Colonic mucosa (tissue), 4 donors: ENCODE measurements at regions not wholly inside any gene's neighbourhood (a gene's known extent, or its start where the extent isn't known, plus 50 kb on each side); places are given as distances from the start of the nearest gene placed in this dataset.

Source experiments
- DNase-seq: peaks from one replicate; pipeline ENCODE4 v3.0.0-alpha.2; 2020
- H3K27ac ChIP-seq: fragments of 200-600 bp; one replicate; pipeline ENCODE4 v1.8.0; 2021
- H3K27me3 ChIP-seq: fragments of 200-600 bp; one replicate; pipeline ENCODE4 v1.8.0; 2021
- H3K36me3 ChIP-seq: fragments of 200-600 bp; one replicate; pipeline ENCODE4 v1.8.0; 2021
- H3K4me1 ChIP-seq: fragments of 200-600 bp; one replicate; pipeline ENCODE4 v1.8.0; 2021; ENCODE audit warnings: mild to moderate bottlenecking
- H3K4me3 ChIP-seq: fragments of 200-600 bp; one replicate; pipeline ENCODE4 v1.8.0; 2021
- H3K9ac ChIP-seq, 2 donors: one replicate each; pipeline ENCODE4 v1.7.0; 2013; ENCODE audit warnings: control low read depth in 2 of 2, low read depth in 2 of 2, low read length in 2 of 2
- H3K9me3 ChIP-seq: fragments of 200-600 bp; one replicate; pipeline ENCODE4 v1.8.0; 2021
- intact Hi-C: fragments of 100-400 bp; cut with DNase I; formaldehyde crosslinking; loops from one replicate; pipeline ENCODE4 v1.14.1; 2022
- TF ChIP-seq, protein P1 (sequence below): fragments of 200-600 bp; IDR thresholded peaks from one replicate; pipeline ENCODE4 v1.8.0; 2022; ENCODE audit warnings: antibody characterized with exemption, mild to moderate bottlenecking
- donor health status: healthy.
- donor health status: DM: no; HTN: no; CAD: no.
- donor health status: DM: no; HTN: no; CAD: no.

GRCh38 chr5:32501071-32502002 lies 56.8 kb upstream of the ZFR start:
- Histone ChIP-seq H3K27me3 (no peaks in the 10 kb centered on the region), H3K36me3 (no peaks in the 10 kb centered on the region), H3K4me3 (no peak overlapping the region), H3K4me1 (no peaks in the 10 kb centered on the region), H3K9ac (no peak overlapping the region), H3K27ac (no peak overlapping the region), H3K9me3 (no peaks in the 10 kb centered on the region)
- TF ChIP-seq, protein P1, sequence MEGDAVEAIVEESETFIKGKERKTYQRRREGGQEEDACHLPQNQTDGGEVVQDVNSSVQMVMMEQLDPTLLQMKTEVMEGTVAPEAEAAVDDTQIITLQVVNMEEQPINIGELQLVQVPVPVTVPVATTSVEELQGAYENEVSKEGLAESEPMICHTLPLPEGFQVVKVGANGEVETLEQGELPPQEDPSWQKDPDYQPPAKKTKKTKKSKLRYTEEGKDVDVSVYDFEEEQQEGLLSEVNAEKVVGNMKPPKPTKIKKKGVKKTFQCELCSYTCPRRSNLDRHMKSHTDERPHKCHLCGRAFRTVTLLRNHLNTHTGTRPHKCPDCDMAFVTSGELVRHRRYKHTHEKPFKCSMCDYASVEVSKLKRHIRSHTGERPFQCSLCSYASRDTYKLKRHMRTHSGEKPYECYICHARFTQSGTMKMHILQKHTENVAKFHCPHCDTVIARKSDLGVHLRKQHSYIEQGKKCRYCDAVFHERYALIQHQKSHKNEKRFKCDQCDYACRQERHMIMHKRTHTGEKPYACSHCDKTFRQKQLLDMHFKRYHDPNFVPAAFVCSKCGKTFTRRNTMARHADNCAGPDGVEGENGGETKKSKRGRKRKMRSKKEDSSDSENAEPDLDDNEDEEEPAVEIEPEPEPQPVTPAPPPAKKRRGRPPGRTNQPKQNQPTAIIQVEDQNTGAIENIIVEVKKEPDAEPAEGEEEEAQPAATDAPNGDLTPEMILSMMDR: no peak
- intact Hi-C loops: no loop called here
- no peak for DNase-seq

DNA sequence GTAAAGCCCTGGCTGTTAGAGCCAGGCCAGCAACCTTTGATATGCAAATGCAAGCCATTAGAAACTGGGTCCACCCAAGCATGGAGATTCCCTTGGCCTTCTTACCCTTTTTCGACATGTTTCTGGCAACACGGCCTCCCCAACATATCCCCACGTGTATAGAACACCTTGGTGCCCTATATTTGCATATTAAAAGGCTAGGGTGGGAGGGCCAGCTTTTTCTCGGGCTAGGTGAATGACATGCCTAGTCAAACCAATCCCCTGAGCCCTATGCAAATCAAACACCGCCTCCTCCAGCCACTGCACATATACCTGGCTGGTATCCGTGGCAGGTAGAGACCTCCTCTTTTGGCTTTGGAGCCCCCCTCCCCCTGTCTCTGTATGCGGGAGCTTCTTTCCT lies 55.6 kb upstream of the ZFR start:
- intact Hi-C loops: no loop called here
- no peaks in the 10 kb centered on the region for H3K27me3 ChIP-seq
- H3K36me3 ChIP-seq: no peaks in the 10 kb centered on the region
- TF ChIP-seq, protein P1: no peak
- H3K27ac ChIP-seq: no peak overlapping the region
- no peak overlapping the region for H3K9ac ChIP-seq
- H3K9me3 ChIP-seq: no peaks in the 10 kb centered on the region
- H3K4me1 ChIP-seq: no peaks in the 10 kb centered on the region
- H3K4me3 ChIP-seq: no peak overlapping the region
- DNase-seq: no peak

GRCh38 chr5:32499261-32499660 lies 54.7 kb upstream of the ZFR start:
- TF ChIP-seq, protein P1: no peak
- H3K4me3 ChIP-seq: no peak overlapping the region
- DNase-seq: no peak
- intact Hi-C loops: no loop called here
- no peak overlapping the region for H3K27ac ChIP-seq
- H3K36me3 ChIP-seq: no peaks in the 10 kb centered on the region
- H3K27me3 ChIP-seq: no peaks in the 10 kb centered on the region
- H3K9me3 ChIP-seq: no peaks in the 10 kb centered on the region
- no peaks in the 10 kb centered on the region for H3K4me1 ChIP-seq
- no peak overlapping the region for H3K9ac ChIP-seq

DNA sequence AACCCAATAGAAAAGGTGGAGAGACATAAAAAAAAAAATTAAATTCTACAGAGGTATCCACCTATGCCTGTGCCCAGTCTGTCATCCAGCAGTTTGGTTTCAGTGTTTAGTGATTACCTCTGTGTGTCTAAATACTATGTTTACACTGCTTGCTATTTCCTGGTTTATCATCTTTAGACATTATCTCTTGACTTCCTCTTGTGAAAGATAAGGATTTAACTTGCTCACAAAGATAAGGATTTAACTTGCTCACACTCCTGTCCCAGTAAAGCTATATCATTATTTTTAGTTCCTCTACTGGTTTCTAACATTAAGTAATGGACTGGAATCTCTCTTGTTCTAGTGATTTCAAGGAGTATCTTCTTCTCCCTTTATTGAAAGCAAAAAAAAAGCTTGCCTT lies 53.9 kb upstream of the ZFR start:
- Histone ChIP-seq H3K36me3 (no peaks in the 10 kb centered on the region), H3K4me3 (no peak overlapping the region), H3K9ac (no peak overlapping the region), H3K4me1 (no peaks in the 10 kb centered on the region), H3K27ac (no peak overlapping the region), H3K9me3 (no peaks in the 10 kb centered on the region), H3K27me3 (no peaks in the 10 kb centered on the region)
- intact Hi-C loops: no loop called here
- TF ChIP-seq, protein P1: no peak
- no peak for DNase-seq

- intact Hi-C loops: no loop called here
- Histone ChIP-seq H3K36me3 (no peaks in the 10 kb centered on the region), H3K9ac (no peak overlapping the region), H3K4me3 (no peak overlapping the region), H3K4me1 (no peaks in the 10 kb centered on the region), H3K27ac (no peak overlapping the region), H3K9me3 (no peaks in the 10 kb centered on the region), H3K27me3 (no peaks in the 10 kb centered on the region)
- TF ChIP-seq, protein P1: no peak
- no peak for DNase-seq
Measured at GRCh38 chr5:32496104-32496503, 51.6 kb upstream of the ZFR start.
